ENCODE measurements at regions not wholly inside any gene's neighbourhood (a gene's known extent, or its start where the extent isn't known, plus 50 kb on each side); places are given as distances from the start of the nearest gene placed in this dataset.

DNA sequence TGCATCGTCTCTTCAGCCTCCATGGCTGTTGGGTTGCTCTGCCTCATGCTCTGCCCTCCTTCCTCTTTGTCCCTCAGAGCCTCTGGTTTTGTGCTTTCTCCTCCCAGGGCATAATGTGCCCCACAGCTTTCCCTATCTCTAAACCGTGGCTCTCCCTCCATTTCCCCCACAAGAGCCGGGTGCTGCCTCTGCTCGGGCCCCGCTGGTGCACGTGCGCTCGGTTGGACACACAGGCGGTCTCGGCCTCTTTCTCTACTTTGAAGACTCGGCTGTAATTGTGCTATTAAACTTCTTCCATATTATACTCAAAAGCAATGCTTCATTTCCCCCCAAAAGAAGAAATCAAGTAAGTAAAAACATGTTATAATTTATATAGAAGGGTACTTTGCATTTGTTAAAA lies 109.7 kb upstream of the KLF14 start:
- TF ChIP-seq, protein P1, sequence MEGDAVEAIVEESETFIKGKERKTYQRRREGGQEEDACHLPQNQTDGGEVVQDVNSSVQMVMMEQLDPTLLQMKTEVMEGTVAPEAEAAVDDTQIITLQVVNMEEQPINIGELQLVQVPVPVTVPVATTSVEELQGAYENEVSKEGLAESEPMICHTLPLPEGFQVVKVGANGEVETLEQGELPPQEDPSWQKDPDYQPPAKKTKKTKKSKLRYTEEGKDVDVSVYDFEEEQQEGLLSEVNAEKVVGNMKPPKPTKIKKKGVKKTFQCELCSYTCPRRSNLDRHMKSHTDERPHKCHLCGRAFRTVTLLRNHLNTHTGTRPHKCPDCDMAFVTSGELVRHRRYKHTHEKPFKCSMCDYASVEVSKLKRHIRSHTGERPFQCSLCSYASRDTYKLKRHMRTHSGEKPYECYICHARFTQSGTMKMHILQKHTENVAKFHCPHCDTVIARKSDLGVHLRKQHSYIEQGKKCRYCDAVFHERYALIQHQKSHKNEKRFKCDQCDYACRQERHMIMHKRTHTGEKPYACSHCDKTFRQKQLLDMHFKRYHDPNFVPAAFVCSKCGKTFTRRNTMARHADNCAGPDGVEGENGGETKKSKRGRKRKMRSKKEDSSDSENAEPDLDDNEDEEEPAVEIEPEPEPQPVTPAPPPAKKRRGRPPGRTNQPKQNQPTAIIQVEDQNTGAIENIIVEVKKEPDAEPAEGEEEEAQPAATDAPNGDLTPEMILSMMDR (IDR thresholded peaks at IDR 0.05), result no peak
- TF ChIP-seq POLR2AphosphoS5 (IDR thresholded peaks at IDR 0.05), result no peak
- TF ChIP-seq POLR2A (IDR thresholded peaks at IDR 0.05), result no peak
- TF ChIP-seq EP300 (IDR thresholded peaks at IDR 0.05), result no peak

Data from upper lobe of left lung (tissue), 4 donors.